Natural killer cell (primary cell): ENCODE measurements at regions not wholly inside any gene's neighbourhood (a gene's known extent, or its start where the extent isn't known, plus 50 kb on each side); places are given as distances from the start of the nearest gene placed in this dataset.

Experiments used
- ATAC-seq, 3 donors: fragments of 150-1000 bp in 2 of 3; fragments of 200-7000 bp in 1 of 3; cut with Tn5 transposase; 1 replicate in 1 of 3; 2 replicates in 2 of 3; pipeline ENCODE4 v1.10.0; 2021; ENCODE audit warnings: mild to moderate bottlenecking in 2 of 3, moderate library complexity in 2 of 3
- DNase-seq, 2 donors: peaks; one replicate each; pipeline versions ENCODE4 v3.0.0 to v3.0.0-alpha.2; 2013 to 2021; ENCODE audit warnings: mixed read lengths in 1 of 2
- H3K27ac ChIP-seq: one replicate; pipeline ENCODE4 v1.5.1; 2013; ENCODE audit warnings: mild to moderate bottlenecking, low read length
- H3K27me3 ChIP-seq: one replicate; pipeline ENCODE4 v1.6.1; 2013; ENCODE audit warnings: low read length; ENCODE audit not compliant: control insufficient read depth, insufficient read depth
- H3K36me3 ChIP-seq: one replicate; pipeline ENCODE4 v1.6.1; 2013; ENCODE audit warnings: low read length; ENCODE audit not compliant: control insufficient read depth, insufficient read depth
- H3K4me1 ChIP-seq: one replicate; pipeline ENCODE4 v1.6.1; 2013; ENCODE audit warnings: low read length; ENCODE audit not compliant: control insufficient read depth, insufficient read depth
- H3K4me3 ChIP-seq: one replicate; pipeline ENCODE4 v1.5.1; 2013; ENCODE audit warnings: low read length
- H3K9me3 ChIP-seq: one replicate; pipeline ENCODE4 v1.6.1; 2013; ENCODE audit warnings: low read length; ENCODE audit not compliant: control insufficient read depth, insufficient read depth
- H3K27ac Mint-ChIP-seq, 2 donors: one replicate each; pipeline ENCODE4 v1.8.0; 2022; ENCODE audit warnings: mild to moderate bottlenecking in 2 of 2, mixed read lengths in 2 of 2, moderate library complexity in 1 of 2
- H3K27me3 Mint-ChIP-seq, 2 donors: one replicate each; pipeline ENCODE4 v1.8.0; 2022; ENCODE audit warnings: low read depth in 2 of 2, mixed read lengths in 2 of 2
- H3K36me3 Mint-ChIP-seq: one replicate; pipeline ENCODE4 v1.8.0; 2022; ENCODE audit warnings: mixed read lengths
- H3K4me1 Mint-ChIP-seq, 2 donors: one replicate each; pipeline ENCODE4 v1.8.0; 2022; ENCODE audit warnings: mixed read lengths in 2 of 2
- H3K4me3 Mint-ChIP-seq: one replicate; pipeline ENCODE4 v1.8.0; 2022; ENCODE audit warnings: mild to moderate bottlenecking, moderate library complexity, mixed read lengths
- H3K9me3 Mint-ChIP-seq, 2 donors: one replicate each; pipeline ENCODE4 v1.8.0; 2022; ENCODE audit warnings: mixed read lengths in 2 of 2
- CTCF ChIP-seq: fragments of 200-600 bp; IDR thresholded peaks from one replicate; pipeline ENCODE4 v1.8.0; 2022; ENCODE audit warnings: antibody characterized with exemption
- WGBS: methylation state at CpG from one replicate; pipeline ENCODE4 v1.1.7; 2013; ENCODE audit warnings: missing lambda C conversion rate; ENCODE audit not compliant: insufficient coverage; 5-methylcytosine and 5-hydroxymethylcytosine counted together
- intact Hi-C: fragments of 100-400 bp; cut with micrococcal nuclease; formaldehyde crosslinking; loops from one replicate; pipeline ENCODE4 v1.14.2; 2022

GRCh38 chr1:238485912-238486209, 595.1 kb upstream of the ZP4 start:
- no peaks in the 10 kb centered on the region for H3K27me3 Mint-ChIP-seq
- Histone ChIP-seq H3K27ac (no peak overlapping the region), H3K4me1 (no peaks in the 10 kb centered on the region), H3K27me3 (no peaks in the 10 kb centered on the region), H3K36me3 (no peaks in the 10 kb centered on the region), H3K9me3 (peaks cover 8% of the 10 kb centered on the region), H3K4me3 (no peak overlapping the region)
- no peaks in the 10 kb centered on the region for H3K4me1 Mint-ChIP-seq
- H3K27ac Mint-ChIP-seq, result no peak overlapping the region
- ATAC-seq (no peak), DNase-seq (no peak)
- H3K9me3 Mint-ChIP-seq, result peaks cover 7 to 16% of the 10 kb centered on the region in 2 donors
- 94% methylated on average over 5 of the region's 5 CpGs for WGBS
- TF ChIP-seq CTCF, result no peak
- H3K4me3 Mint-ChIP-seq, result no peak overlapping the region
- no peaks in the 10 kb centered on the region for H3K36me3 Mint-ChIP-seq
- intact Hi-C loops, result no loop called here

DNA sequence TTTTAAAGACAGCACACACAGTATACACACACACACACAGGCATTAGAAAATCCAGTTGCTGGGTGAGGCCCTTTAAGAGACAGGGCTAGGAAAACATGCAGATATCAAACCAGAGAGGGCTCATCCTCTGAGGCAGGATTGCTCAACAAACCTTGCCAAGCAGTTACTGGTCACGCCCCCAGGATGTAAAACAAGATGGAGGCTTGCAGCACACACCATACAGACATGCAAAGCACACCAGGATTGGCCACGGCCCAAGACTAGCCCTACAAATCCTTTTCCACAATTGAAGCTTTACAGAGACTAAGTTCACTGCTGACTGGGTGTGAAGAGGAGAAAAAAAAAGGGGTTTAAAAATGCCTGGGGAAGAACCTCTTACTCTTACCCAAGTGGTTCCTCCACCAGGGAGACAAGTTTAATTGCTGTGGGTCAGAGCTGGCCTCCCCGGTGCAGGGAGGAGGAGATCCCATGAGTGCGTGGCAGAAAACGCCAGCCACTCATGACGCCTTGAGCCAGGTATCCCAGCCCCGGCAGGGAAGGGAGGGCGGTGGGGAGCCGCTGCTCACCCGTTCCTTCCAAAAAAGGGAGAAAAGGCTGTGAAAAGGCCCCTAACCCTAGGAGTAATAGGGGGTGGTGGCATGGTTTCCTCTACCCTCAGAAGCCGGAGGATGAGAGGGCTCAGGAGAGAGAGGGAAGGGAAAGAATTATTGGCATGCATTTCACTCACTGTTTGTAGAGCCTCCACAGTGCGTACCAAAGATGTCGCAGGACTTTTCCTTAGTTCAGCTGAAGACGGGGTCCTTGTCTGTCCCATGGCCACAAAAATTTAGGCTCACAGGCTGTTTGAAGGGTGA, 594.6 kb upstream of the ZP4 start:
- peaks cover 5 to 16% of the 10 kb centered on the region in 2 donors for H3K9me3 Mint-ChIP-seq

GRCh38 chr1:238484121-238484520, 593.4 kb upstream of the ZP4 start:
- H3K4me1 ChIP-seq, result no peaks in the 10 kb centered on the region
- Mint-ChIP-seq H3K4me1 (no peaks in the 10 kb centered on the region), H3K27ac (no peak overlapping the region), H3K36me3 (no peaks in the 10 kb centered on the region), H3K4me3 (no peak overlapping the region), H3K27me3 (no peaks in the 10 kb centered on the region), H3K9me3 (peaks cover 5 to 14% of the 10 kb centered on the region in 2 donors)
- no peak for TF ChIP-seq CTCF
- no peaks in the 10 kb centered on the region for H3K36me3 ChIP-seq
- peaks cover 8% of the 10 kb centered on the region for H3K9me3 ChIP-seq
- WGBS, result 90% methylated on average over 4 of the region's 4 CpGs
- H3K4me3 ChIP-seq, result no peak overlapping the region
- no peak overlapping the region for H3K27ac ChIP-seq
- no peaks in the 10 kb centered on the region for H3K27me3 ChIP-seq
- intact Hi-C loops, result no loop called here
- no peak for ATAC-seq
- no peak for DNase-seq

More for the DNA sequence above, 594.6 kb upstream of the ZP4 start:
- ATAC-seq (no peak), DNase-seq (no peak)
- no peak overlapping the region for H3K4me3 ChIP-seq
- H3K27ac Mint-ChIP-seq, result no peak overlapping the region
- H3K27ac ChIP-seq, result no peak overlapping the region
- TF ChIP-seq CTCF, result no peak
- H3K36me3 Mint-ChIP-seq, result no peaks in the 10 kb centered on the region
- no peaks in the 10 kb centered on the region for H3K27me3 Mint-ChIP-seq
- H3K27me3 ChIP-seq, result no peaks in the 10 kb centered on the region
- H3K36me3 ChIP-seq, result no peaks in the 10 kb centered on the region
- H3K4me1 Mint-ChIP-seq, result no peaks in the 10 kb centered on the region
- H3K4me3 Mint-ChIP-seq, result no peak overlapping the region
- no peaks in the 10 kb centered on the region for H3K4me1 ChIP-seq
- WGBS, result 93% methylated on average over 14 of the region's 14 CpGs
- peaks cover 8% of the 10 kb centered on the region for H3K9me3 ChIP-seq
- intact Hi-C loops, result no loop called here

GRCh38 chr1:238476841-238477240, 586.1 kb upstream of the ZP4 start:
- peaks cover 1 to 4% of the 10 kb centered on the region in 2 donors for H3K9me3 Mint-ChIP-seq
- H3K36me3 Mint-ChIP-seq, result no peaks in the 10 kb centered on the region
- no peak overlapping the region for H3K27ac Mint-ChIP-seq
- Histone ChIP-seq H3K27me3 (no peaks in the 10 kb centered on the region), H3K36me3 (no peaks in the 10 kb centered on the region), H3K27ac (no peak overlapping the region), H3K4me3 (no peak overlapping the region), H3K4me1 (no peaks in the 10 kb centered on the region), H3K9me3 (peaks cover 5% of the 10 kb centered on the region)
- DNase-seq, result no peak
- H3K27me3 Mint-ChIP-seq, result no peaks in the 10 kb centered on the region
- WGBS, result 18% methylated on average over 4 of the region's 4 CpGs
- H3K4me1 Mint-ChIP-seq, result no peaks in the 10 kb centered on the region
- intact Hi-C loops, result no loop called here
- ATAC-seq, result no peak
- H3K4me3 Mint-ChIP-seq, result no peak overlapping the region
- no peak for TF ChIP-seq CTCF
